ENCODE measurements at regions not wholly inside any gene's neighbourhood (a gene's known extent, or its start where the extent isn't known, plus 50 kb on each side); places are given as distances from the start of the nearest gene placed in this dataset.

DNA sequence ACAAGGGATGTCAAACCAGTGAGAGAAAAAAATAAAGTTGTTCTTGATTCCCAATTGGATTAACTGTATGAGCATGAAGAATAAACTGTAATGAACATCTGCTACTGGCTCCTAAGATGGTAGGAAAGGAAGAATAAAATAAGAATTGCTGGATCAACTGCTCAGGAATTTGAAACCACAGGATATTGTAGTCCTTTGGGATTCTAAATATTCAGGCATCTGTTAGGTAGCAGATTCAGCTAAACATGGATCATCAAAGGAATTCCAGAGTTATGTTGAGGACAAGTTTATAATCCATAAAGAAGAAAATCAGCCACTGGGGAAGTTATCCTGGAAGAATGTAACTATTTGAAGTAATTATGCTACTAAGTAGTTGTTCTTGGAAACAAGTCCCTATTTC, 65.8 kb downstream of the ISL1 start:
- no peak for DNase-seq

DNA sequence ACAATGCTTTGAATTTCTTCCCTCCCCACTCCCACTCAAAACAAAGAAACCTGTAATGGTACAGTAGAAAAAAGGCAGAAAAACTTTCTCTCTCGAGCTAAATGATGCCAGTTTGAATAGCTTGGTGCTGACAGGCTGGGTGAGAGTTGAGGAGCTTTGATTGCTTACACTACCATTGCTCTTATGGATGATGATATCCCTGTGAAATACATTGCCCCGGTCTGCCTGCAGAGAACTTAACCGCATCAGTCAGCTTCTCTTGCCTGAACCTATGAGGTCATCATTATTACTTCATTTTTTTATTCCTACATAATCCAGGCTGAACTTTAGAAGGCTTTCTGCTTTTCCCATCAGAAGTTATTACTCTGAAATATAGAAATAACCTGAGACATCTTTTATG, 69.3 kb downstream of the ISL1 start:
- DNase-seq: no peak

DNA sequence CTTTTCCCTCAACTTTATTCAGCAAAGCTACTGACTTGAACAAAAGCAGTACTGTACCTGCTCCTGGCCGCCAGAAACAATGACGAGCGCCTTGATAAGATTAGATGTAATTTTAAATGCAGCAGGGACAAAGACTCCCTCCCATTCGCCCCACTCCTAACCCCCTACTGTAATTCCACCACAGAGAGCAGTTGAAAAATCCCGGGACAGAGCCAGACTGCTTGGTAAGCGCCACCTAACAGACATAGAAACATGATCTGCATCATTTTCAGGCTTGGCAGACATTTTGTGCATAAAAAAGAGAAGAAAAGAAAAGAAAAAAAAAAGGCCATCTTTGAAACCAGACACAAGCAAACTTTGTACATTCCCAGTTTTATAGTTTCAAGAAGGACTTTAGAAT, 81.9 kb downstream of the ISL1 start:
- peak; percentile 45 for DNase-seq

DNA sequence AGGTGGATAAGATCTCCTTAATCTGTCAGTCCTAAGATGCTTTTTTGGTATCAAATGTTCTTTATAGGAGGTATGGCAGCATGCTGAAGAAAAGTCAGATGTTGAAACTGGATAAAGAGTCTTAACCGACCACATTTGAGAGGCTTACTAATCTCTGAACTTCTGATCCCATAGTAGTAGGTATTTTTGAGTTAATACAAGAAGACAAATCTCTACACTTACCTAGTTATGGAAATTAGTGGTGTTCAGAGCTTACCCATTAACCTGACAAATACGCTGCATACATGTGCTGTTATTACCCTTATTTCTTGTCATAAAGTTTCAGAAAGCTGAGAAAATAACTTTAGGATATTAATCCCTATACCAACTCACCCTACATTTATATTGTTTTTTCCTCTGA, 83.0 kb downstream of the ISL1 start:
- DNase-seq: no peak

DNA sequence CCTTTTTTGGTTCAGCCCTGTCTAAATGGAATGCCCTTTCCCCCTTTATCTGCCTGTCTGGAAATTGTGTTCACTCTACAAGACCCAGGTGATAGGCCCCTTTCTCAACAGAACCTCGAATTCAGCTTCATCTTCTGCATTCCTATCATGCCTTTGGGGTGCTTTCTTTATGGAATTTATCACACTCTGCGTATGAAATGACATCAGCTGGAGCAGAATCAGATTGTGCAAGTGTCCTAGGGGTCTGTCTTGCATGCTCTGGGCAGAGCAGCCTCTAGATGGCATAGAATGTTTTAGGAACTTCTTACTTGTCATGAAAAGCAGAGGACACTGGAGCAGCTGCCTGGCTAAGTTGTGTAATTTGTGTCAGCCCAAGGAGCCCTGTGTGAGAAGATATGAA, 84.9 kb downstream of the ISL1 start:
- DNase-seq: no peak

DNA sequence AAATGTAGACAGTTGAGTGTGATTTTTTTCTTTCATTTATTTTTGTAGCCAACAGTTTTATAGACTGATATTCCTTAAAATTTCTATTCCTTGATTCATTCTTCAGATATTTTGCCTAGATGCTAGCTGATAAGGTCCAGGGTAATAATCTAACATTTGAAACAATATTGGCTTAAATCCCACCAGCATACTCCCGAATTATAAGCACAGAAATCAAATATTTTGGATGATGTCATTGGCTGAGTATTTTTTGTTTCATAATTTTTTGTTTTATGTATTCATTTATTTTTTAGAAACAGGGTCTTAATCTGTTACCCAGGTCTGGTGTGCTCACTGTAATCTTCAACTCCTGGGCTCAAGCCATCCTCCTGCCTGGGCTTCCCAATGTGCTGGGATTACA, 88.4 kb downstream of the ISL1 start:
- DNase-seq: no peak

DNA sequence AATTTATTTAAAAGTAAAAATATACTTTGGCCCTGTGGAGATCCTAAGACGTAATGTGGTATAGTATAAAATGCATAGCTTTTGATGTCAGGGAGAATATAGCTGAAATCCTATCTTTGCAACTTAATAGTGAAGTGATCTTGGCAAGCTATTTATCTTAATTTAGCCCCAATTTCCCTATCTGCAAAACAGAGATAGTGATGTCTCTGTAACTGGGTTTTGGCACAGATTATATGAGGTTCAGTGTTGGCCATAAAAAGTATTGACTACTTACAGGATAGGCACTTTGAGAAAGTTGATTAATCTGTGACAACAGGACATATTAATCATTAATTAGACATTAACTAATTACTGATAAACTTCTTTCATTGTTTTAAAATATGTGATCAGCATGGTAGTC, 89.2 kb downstream of the ISL1 start:
- no peak for DNase-seq

DNA sequence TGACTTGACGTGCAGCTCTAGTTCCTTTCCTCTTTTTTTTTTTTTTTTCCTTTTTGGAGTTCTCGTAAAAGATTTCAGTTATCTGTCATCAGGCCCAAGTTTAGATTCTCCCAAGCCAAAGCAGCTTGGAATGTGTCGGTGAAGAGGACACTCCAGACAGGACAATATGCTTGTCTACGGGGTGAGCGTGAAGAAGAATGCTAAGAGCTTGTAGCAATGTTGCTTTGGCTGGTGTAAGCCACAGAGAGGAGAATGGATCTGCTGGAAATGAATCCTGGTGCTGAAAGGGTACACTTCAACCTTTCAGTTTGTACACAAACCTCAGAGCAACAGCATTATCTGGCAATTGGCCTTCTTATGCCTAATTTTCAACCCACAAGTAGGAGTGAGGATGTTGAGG, 92.4 kb downstream of the ISL1 start:
- DNase-seq: no peak

DNA sequence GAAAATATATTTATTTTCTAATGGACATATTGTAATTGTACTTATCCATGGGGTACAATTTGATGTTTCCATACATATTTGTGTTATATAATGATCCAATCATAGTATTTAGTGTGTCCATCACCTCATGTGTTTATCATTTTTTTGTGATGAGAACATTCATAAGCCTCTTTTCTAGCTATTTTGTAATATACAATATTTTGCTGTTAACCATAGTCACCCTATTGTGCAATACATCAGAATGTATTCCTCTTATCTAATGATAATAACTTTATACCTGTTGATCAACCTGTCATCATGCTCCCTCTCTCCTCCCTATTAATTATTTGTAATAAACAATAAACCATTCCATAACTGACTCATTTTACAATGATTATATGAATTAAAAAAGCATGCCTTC, 93.2 kb downstream of the ISL1 start:
- no peak for DNase-seq

DNA sequence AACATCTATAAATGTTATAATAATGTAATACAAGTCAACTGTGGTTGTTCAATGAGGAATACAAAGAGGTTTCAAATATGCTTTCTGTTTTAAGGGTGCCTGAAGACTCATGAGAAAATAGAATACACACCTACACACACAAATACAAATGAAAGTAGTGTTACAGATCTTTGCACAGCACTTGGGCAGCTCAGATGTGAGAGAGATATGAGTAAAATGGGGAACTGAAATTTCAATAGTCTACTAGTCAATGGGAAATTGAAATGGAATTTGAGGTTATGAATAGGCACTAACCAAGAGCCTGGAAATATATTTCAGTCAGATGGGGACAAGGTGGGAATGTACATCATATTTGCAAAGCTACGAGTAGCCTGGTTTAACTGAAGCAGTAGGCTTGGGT, 96.6 kb downstream of the ISL1 start:
- DNase-seq: no peak

DNA sequence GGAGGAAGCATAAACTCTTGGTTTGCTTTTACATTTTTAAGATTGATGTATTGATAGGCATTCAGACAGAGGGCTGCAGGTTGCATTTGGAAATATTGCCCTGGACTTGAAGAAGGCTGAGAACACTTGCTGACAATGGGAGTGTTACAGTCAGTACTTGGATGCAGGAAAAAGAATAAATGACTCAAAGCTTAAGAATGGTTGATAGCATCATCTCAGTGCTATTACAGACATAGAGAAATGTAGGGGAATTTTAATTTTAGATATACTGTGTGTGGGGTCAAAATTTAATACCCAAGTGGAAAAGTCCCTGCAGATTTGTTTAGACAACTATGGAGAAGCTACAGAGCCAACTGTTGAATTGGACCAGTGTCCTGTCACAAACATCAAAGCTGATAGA, 101.1 kb downstream of the ISL1 start:
- no peak for DNase-seq

DNA sequence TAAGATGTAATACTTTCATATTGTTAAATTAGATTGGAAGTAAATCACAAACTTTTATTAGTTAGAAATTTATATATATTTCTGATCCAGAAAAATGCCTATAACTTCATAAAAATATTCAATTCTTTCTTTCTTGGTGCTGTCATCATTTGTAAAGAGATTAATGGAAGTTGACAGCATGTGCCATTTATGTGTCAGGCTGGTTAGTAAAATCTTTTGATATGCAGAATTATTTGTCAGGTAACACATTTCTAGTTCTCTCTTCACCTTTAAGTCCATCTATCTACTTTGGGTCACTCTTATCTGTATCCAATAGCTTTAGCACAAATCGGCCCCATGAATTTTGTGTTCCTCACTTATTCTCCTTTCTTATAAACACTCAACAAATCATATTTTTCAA, 102.9 kb downstream of the ISL1 start:
- peak; percentile 50 for DNase-seq

DNA sequence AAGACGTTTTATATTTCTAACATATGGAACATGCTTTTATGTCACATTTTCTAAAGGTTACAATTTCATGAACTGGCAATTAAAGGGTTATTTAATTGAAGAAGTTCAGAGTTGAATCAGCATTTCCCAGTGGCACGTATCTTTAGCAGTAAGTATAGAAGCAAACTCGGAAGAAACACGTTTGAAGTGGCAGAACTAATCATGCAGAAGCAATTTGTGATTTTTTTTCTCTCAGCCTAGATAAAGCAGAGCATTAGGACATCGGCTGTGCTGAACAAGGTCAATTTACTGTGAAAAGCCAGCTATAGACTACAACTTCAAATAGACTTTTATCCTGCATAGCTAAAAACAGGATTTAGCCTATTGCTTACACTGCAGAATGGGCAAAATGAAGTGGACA, 104.7 kb downstream of the ISL1 start:
- DNase-seq: peak; percentile 79

DNA sequence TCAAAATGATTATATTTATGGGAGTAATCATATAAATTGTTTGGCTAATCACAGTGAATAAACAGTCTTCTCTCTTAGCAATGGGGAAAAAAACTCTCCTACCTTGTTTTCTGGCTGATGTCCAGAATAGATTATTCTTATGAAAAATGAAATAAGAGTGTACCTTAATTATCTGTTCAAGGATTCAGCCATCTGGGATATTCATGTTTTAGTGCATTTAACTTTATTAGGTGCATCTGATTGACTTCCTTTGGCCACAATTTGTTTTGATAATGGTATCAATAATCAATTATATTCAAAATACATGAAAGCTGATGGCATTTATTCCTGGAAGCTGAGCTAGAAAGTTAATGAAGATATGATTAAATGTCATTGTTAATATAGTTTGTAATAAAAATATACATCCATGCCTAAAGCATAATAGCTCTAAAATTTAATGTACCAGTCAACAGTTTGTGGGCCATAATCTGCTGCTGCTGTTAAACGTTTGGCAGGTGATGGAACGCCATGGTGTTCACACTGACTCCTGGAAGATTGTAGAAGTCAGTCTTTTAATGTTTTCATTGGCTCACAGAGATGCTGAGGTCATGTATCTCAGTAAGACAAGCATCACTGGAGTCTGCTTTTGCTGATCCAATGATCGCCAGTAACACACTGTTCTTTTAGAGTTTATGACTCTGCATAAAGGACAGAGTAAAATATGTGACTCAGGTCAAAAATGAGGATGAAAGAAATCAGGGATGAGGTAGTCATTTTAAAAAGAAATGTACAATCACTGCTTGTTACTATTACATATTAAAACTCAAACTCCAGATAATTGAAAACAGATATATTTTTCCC, 105.8 kb downstream of the ISL1 start:
- no peak for DNase-seq

DNA sequence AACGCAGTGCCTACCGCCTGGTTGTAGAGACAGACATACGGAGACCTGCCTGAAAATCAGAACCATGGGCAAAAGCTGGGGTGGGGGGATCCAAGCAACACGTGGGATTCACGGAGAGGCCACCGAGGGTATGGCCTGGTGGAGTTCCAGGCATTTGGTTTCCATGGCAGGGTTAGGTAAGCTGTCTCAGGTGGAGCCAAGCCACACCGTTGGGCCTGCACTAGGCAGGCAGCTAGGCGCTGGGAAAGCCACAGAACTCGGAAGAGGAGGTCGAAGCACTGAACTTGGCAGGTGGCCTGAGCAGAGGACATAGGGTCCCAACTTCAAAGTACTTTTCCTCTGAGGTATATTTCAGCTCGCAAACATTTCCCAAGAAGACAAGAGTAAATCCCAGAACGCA, 111.6 kb downstream of the ISL1 start:
- no peak for DNase-seq

DNA sequence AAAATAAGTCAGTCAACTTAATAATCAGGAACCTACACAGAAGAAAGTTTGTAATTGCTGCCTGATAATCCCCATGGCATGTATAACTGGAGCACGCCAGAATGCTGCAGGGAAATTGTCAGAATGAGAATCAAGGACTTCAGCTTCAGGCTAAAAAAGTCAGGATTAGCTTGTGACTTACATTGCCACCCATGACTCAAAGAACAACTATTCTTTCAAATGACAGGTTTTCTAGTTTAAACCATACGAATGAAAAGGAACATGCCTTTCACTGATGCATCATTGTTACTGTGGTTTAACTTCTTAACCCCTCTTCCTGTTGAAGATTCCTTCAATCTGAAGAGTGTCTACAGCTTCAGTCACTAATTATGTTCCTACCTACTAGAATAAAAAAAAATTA, 112.4 kb downstream of the ISL1 start:
- DNase-seq: no peak

DNA sequence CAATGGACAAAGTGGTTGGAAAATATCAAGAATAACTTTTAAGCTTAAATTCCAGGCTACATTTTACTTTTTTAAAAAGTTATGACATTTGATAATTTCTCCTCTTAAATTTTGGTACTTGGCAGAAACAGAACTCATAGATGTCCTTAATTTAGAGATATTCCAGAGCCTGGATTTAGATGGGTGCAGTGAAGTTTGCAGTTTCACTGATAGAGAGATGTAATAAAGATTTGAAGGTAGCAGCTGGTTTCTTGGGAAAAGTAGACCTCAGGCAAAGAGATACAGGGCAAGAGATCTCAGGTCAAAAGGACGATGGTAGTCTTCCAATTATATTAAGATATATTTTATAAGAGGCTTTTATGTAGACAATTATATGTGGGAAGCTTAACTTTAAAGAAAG, 134.6 kb downstream of the ISL1 start:
- DNase-seq: no peak

DNA sequence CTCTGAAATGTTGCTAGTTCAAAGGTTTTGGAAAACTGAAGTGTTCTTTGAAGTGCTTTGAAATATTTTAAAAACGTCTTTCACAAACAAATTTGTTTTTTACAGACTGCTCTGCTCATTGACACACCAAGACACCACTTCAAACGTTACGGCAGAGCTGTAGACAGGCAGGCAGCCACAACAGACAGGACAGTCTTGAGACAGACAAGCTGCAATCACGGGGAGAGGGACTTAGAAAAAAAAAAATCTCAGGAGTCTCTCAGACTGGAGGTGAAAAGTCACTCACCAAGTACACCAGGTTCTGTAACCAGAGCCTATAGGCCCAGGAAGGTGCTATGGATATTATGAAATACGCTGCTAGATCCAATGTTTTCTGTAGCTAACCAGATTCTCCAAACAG, 135.4 kb downstream of the ISL1 start:
- no peak for DNase-seq

DNA sequence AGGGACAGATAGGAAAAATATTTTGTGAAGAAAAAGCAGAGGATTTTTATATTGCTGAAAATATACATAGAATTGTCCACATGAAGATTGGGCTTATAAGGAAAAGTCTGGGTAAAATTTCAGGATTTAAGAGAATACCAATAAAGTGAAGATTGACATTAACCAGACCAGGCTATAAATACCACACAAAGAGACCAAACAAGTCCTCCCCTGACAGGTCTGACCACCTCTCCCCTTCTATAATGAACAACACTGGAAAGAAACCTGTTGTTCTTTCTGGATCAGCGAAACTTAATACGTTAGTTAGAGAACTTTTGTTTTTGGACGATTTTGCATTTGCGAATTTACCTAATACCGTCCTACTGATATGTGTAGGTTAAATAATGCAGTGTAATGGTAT, 138.3 kb downstream of the ISL1 start:
- no peak for DNase-seq

DNA sequence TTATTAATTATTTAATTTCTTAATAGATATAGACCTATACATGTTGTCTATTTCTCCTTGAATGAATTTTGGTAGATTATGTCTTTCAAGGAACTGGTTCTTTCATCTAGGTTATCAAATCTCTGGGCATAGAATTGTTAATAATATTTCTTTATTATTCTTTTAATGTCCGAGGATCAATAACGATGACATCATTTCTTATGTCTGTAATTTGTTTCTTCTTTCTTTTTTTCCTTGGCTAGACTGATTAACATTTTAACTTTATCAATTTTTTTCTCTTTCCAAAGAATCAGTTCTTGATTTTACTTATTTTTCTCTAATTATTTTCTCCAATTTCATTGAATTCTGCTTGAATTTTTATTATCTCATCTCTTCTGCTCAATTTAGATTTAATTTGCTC, 156.0 kb downstream of the ISL1 start:
- no peak for DNase-seq

DNA sequence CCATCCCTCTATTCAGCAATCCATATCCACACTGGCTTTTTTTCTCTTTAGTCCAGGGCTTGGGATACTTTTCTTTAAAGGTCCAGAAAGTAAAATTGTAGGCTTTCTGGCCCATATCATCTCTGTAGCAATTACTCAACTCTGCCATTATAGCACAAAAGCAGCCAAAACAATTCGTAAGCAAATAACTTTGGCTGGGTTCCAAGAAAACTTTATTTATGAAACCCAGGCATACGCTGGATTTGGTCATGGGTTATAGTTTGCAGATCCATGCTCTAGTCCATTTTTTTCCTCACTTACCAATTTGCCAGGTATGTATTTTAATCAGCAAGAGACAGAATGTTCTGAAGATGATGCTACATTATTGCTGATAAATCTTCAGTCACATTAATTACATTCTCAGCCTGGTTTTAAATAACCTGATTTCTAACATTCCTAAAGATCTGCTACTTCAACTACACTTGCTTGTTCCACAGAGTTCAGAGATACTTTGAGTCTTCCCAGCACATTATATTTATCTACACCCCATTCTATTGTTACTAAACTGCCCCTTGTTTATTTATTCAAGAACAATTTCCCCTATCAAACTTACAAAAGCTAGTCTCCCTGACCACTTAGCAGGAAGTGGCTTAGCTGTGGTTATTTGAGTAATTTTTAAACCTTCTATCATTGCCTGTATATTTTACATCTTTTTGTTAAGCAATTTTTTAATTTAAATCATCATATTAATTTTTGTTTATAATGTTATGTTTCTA, 161.0 kb downstream of the ISL1 start:
- no peak for DNase-seq

DNA sequence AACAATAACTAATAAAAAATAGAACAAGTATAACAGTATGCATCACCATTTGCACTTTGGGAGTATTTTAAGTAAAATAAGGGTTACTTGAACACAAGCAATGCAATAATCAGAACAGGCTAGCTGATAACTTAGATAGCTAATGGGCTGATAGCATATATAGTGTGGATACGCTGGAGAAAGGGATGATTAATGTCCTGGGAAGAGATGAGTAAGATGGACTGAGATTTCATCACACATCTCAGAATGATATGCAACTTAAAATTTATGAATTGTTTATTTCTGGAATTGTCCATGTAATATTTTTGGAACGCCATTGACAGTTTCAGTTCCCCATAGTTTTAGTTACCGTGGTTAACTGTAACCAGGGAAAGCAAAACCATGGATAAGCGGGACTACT, 173.6 kb downstream of the ISL1 start:
- DNase-seq: no peak

DNA sequence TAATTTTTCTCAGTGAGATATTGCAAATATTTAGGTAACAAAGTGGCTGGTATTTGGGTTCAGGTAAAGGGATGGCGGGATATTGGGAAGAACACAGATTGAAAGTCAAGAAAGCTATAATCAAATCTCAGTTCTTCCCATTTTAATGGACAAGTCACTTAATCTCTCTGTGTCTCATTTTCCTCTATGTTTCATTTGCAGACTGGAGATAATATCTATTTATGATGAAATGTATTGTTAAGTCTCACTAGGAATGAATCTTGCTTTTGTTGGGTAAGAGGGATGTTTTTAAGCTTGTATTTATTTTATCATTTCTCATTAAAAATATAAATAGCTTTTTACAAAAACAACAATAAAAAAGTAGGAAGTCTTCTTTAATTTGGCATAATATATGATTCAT, 175.4 kb downstream of the ISL1 start:
- no peak for DNase-seq

DNA sequence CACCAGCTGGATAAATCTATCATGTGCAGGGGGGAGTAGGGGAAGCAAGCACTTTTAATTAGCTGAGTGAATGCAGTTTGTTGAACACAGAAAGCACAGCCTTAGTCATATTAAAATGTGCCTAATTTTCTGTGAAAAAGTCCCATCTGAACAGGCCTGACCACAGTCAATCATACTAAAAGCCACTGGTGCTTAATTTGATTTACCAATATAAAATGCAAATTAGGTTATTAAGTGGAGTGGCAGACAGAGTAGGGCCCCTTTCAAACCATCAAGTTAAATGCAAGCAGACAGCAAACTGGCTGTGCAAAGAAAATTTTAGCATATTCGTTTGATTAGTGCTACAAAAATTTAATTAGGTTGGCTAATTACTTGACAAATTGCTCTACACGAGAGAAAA, 176.1 kb downstream of the ISL1 start:
- peak; percentile 7 for DNase-seq
